DMS53 treated with DMSO at 0.1 percent for 48 hours (cell line): ENCODE measurements at regions not wholly inside any gene's neighbourhood (a gene's known extent, or its start where the extent isn't known, plus 50 kb on each side); places are given as distances from the start of the nearest gene placed in this dataset.

Experiments
- DNase-seq: peaks from one replicate; lab custom pipeline; 2025; ENCODE audit not compliant: unreplicated experiment; lab: John Stamatoyannopoulos, UW

DNA sequence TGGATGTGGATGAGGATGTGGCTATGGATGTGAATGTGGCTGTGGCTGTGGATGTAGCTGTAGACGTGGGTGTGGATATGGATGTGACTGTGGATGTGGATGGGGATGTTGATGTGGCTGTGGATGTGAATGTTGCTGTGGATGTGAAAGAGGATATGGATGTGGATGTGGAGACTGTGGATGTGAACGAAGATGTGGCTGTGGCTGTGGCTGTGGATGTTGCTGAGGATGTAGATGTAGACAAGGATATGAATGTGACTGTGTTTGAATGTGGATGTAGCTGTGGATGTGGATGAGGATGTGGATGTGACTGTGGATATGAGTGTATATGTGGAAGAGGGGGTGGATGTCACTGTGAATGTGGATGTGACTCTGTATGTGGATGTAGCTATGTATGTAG, 884.6 kb upstream of the CHAC2 start:
- no peak for DNase-seq

DNA sequence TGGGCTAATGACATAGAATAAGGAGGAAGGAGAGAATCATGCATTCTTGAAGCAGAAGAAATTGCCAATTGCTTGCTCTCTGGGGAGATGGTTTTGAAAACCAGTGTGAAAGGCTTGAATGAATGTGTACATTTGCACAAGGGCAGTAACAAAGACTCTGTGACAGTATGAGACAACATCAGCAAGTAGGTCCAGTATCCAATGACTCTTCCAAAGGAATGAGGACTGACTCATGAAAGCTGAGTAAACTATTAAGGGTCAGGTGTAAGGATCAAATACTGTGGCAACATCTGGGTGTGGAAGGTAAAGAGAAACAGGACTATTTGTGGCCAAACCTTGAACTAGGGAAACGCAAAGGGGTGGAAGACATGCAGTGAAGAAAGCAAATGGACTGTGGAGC, 886.0 kb upstream of the CHAC2 start:
- peak; percentile 81 for DNase-seq

DNA sequence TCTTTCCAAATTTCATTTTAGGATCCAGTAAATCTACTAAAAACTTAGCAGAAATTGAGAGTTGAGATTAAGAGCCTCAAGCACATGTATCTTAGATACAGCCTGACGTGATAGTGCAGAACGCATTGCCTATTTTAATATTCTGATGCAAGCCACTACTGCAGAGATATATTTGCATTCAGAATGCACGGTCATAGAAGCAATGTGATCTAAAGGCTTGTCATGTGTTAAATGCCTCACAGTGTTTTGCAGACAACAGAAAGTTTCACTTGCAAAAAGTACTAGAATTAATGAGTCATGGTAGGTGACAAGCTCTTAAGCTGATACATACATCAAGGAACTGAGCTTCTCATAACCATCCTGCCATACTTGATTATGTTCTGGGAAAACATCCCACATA, 886.7 kb upstream of the CHAC2 start:
- no peak for DNase-seq

DNA sequence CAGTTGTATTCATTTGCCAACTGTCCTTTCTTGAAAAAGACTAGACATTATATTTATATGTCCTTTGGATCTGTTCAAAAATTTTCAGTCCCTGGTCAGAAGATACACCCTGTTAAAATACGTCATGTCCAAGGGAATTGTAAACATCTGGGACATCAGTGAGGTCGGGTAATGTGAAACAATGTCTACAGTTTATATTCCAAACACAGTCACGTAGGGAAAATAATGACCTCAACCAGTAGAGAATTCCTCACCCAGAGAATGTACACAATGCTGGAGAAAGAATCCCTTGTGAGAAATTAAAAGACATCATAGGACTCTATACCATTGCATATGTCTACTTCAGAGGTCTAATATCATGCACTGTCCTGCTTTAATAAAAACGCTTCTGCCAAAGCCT, 888.0 kb upstream of the CHAC2 start:
- DNase-seq, result no peak

DNA sequence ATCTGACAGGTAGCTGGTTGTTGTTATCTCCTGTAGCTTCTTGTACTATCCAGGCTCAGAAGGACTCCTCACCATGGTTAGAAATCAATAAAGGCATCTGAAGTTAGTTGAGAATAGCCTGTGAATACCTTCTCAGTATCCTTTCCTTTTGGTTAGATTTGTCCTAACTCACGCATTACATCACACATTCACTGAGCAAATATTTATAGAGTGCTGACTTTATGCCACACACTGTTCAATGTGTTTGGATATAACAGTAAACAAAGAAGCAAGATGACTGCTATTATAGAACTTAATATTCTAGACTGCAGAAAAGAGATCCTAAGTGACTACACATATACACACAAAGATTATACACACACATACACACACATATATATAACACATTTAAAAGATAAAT, 889.9 kb upstream of the CHAC2 start:
- peak; percentile 71 for DNase-seq

DNA sequence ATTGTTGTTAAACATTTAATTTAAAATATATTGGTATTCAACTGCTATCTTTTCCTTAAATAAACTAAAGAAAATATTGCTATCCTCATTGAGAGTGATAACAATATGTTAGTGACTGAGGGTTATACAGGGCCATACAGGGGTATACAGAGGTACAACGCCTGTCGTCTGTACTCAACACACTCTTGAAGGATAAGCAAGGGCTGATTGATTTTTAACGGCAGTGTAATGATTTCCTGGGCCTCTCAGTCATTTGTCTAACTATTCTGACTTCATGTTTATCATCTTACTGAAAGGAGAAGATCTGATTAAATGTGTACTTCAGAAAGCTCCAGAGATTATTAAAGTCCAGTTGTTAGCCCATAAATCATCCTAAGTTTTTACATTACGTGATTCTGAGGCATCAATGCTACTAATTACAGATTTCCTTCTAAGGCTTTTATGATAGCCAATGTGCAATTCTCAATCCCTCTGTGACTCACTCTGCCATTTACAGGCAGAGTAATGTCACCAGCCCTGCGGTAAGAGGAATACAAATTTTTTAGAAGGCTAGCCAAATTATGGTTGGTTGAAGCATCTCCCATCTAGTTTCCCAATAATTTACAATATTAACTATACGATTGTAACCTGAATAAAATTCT, 893.0 kb upstream of the CHAC2 start:
- DNase-seq, result no peak

DNA sequence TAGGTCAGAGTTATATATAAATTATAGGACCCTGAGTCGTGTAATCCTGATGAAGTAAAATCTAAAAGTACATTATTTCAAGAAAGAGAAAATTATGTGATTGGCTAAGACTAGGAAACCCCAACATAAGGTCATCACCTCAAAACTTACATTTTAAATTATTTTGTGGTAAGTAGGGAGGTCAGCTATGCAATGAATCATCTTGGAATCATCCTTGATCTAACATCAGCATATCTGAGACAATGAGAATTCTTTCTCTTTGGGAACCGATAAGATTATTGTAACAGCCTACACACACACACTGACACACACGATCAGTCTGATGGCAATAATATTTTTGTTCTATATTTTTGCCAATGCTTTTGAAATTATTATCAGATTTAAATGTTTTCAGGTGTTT, 904.8 kb upstream of the CHAC2 start:
- DNase-seq, result no peak

DNA sequence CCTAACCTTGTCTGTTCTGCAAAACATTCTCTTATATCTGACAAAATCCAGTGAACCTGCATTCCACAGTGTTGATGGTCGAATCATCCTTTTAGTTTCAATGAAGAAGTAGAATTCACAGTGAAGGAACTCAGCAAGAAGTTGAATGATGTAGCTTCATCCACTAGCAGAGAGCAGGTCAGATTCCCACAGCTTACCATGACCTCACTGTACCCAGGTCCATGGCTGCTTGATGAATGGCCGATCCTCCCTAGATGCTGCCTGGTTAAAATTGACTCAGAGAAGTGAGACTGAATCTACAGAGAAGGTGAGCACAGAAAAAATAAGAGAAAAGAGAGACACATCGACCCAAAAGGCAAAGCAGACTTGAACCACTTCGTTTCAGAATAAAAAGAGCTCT, 906.0 kb upstream of the CHAC2 start:
- no peak for DNase-seq

DNA sequence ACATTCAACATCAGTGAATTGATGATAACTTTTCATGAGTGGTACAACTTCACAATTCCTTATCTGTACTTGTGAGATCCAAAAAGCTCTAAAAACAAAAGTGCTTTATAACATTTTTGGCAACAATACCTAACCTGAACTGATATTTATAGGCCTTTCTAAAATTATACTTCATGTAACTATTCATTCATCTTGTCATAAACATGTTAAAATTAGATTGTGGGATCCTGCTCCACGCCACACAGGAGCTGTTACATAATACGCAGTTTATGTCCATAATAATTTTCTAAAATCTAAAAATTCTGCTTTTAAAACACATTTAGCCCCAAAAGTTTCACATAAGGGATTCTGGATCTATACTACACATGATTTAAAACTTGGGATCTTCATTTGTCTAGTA, 908.5 kb upstream of the CHAC2 start:
- no peak for DNase-seq

DNA sequence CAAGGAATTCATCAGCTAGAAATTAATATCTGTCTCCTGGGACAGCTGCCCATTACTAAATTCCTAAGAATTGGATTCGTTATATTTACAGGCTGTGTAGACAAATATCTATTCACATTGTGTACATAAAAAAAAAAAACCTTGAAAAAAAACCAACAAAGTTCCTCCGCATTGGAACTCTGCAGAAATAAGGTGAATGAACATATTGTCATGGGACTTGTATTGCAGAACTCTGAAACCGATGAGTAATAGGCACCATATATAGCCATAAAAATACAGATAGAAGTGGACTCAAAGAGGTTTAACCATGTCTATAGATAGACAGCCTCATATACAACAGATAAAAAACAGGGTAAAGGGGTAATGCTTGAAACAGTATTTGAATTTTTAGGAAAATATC, 909.9 kb upstream of the CHAC2 start:
- DNase-seq, result no peak

DNA sequence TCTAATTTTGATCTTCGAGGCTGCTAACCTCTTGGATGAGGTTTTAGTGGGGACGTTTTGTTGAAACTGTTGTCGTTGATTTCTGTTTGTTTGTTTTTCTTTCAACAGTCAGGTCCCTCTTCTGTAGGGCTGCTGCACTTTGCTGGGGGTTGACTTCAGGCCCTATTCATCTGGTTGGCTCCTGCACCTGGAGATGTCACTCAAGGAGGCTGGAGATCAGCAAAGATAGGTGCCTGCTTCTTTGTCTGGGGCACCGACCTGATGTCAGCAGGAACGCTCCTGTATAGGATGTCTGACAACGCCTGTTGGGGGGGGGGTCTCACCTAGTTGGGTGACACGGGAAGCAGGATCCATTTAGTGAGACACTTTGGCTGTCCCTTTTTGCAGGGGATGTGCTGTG, 915.6 kb upstream of the CHAC2 start:
- DNase-seq, result no peak

DNA sequence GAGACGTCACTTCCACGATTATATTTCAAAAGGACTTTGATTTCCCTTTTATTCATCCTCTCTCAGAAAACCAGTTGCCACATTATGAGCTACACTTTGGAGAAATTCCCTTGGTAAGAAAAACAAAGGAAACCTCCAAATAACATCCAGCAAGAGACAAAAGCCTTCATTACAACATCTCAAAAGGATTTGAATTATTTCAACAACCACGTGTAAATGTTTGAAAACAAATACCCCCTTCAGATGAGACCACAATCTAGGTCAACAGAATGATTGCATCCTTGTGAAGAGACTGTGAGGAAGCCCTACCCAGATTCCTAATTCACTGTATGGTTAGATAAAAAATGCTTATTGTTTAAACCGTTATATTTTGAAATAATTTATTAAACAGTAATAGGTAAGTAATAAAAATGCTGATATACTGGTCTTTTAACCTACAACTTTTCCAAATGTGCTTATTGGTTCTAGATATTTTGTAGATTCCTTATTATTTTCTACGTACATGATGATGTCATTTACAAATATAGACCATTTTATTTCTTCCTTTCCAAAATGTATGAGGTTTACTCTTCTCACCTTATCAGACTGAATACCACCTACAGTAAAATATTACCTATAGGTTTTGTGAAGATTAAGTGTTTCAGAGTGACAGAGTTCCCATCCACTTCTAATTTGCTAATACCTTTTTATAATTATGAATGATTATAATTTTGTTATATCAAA, 922.7 kb upstream of the CHAC2 start:
- no peak for DNase-seq

DNA sequence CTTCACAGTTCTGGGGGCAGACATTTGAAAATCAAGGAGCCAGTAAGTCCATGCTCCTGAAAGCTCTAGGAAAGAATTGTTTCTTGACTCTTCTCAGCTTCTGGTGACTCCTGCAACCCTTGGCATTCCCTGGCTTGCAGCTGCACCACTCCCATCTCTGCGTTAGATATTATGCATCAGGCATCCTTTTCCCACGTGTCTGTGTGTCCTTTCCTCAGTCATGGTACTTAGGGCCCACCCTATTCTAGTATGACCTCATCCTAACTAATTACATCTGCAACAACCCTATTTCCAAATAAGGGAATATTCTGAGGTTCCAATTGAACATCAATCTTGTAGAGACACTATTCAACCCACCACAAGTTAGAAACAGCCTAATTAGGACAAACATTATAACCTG, 931.7 kb upstream of the CHAC2 start:
- no peak for DNase-seq

DNA sequence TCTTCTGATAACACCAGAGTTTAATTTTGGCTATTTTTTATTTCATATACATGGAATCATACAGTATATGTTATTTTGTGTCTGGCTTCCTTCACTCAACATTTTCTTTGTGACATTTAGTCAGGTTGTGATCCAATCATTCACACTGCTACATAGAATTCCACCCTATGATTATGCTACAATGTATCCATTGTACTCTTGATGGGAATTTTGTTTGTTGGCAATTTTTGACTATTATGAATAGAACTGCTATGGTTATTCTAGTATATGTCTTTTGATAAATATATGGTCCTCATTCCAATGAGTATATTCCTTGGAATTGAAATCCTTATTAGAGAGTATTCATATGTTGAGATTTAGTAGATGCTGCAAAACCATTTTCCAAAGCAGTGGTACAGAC, 936.4 kb upstream of the CHAC2 start:
- no peak for DNase-seq

DNA sequence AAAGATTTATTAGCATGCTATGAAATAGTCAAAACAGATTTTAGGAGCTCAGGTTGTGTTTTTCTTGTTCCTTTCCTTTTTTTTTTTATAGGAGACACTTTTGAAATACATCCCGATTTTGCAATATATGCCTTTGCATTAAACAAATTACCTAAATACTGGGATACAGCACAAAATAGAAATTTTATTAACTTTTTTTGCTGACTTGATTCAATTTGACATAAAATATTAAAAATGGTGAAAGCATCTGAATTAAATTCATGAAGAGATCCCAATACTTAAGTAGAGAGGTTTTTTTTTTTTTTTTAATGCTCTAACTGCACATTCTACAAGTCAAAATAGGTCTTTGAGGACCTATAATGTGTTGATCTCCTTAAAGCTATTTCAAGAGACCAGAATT, 939.5 kb upstream of the CHAC2 start:
- no peak for DNase-seq

DNA sequence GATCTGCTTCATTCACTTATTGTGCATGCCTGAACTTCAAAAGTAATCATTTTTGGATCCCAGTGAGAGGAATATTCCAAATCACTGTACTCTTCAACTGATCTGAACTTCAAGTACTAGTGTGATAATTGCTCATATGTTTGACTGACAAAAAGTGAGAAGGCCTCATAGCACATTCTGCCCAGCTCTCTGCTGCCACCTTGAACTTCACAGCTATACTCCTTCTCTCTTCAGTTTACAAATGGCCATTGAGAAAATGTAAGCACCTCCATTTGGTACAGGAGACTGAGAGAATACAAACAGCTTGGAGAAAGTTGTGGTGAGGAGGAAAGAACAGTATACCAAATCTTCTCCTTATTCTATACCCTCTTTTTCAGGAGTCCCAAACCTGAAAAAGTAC, 946.0 kb upstream of the CHAC2 start:
- DNase-seq, result peak; percentile 5

DNA sequence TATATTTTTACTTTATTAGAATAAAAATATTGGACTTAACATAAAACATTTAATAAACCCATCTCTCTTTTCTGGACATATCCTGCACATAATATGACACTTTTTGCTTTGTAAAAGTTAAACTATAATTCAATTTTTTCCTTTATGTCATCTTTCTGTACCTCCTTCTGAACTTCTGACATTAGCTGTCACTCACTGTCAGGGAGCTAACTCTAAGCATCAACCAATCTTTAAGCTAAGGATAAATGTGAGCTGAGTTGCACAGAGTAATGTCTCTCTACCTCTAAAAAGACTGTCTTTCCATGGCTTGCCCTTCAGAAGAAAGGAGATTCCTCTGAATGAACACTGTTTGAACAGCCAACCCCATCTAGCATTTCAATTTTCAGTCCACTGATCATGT, 948.6 kb upstream of the CHAC2 start:
- DNase-seq, result no peak

DNA sequence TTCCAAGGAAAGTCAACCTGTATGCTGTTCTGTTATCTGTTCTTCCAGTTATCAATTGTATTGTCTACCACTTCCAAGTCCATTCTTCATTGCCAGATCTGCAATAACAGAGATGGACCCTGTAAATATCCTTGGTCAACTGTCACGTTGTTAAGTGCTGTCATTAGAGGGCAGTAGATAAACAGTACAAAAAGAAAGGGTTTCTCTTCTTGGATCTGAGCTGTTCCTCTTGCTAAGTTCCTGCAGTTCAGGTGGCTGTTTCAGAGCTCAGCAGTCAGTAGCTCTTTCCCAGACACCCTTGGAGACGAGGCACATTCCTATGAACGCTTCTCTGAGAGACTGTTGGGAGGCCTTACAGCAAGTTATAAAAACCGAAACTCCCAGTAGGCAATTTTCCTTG, 957.1 kb upstream of the CHAC2 start:
- peak; percentile 60 for DNase-seq

DNA sequence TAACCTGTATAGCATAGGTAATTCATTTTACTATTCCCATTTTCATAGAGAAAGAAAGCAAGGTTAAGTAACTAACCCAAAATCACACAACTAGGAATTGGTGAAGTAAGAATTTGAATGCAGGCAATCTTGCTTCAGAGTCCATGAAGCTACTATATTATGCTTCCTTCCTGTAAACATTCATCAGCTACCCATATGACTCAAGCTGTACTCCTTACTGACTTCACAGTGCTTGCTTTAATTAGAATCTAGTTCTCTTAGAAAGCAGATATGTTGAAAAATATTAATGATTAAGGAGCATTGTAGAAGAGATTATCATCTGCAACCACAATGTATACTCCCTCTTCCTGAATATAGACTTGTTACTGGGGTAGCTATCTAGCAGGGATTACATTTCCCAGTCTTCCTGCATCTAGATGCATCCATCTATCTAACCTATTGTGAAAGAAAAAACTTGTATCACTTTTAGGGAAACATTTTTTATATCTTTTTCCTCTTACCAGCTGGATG, 961.6 kb upstream of the CHAC2 start:
- DNase-seq, result no peak

DNA sequence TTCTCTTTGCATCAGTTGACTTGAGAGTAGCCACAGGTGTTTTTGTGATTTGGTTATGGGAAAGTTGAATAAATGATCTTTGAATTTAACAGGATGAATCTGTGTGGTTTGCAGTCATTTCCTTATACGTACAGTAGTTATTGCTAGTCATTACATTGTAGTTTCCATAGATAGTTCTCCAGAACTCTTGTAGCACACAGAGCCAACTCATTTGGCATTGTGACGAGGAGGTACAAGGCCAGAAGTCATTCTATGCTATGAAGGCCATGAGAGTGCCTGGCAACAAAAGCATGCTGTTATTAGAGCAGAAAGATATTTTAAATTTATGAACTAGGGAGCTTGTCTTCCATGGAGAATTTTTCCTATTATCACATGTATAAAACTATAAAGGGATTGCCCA, 973.0 kb upstream of the CHAC2 start:
- DNase-seq, result no peak

DNA sequence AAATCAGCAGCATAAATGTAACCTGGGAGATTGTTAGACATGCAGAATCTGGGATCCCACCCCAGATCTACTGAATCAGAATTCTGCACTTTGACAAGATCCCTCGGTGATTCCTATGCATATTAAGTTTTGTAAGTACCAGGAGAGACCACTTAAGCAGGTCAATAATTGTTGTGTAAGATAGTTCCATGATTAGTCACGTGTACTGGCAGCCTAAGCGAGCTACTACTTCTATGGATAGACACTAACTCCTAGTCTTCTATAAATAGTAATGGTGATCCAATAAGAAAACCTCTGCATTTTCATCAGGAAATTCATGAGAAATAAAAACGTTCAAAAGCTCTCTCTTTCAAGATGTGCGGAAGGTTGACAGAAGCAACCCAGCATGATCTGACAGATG, 988.2 kb upstream of the CHAC2 start:
- DNase-seq, result no peak

DNA sequence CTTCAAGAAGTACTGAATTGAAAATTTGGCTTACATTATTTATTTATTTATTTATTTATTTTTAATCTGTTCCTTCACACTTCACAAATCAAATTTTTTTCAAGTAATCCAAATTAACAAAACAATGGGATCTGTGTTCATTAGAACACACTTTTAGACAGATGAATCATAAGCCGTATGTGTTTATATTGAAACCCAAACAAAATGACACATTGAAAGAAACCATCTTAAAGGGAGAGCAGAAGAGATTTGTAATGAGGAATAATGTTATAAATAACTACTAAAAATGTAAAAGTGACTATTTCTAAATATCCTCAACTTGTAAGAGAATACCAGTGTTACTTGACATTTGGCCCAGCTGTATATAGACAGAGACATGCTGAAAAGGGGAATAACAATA, 991.0 kb upstream of the CHAC2 start:
- no peak for DNase-seq

DNA sequence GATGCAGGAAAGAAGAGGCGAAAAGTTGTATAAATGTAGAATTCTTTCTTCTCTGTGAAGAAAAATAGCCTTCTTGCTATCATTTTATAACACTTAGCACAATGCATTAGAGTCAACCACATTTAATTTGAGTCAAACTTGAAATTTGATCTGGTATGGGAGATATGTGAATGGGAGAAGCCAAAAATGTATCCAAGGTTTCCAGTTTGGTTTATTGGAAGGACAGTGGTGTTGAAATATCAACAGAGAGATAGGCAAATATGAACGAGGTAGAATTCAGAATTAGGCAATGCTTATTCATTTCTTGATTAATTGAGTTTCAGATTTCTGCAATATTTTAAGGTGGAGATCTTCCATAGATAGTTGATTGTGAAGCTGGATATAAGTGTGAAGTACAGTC, 991.9 kb upstream of the CHAC2 start:
- DNase-seq, result no peak
